Suprapubic skin (tissue), 4 donors: ENCODE measurements at regions not wholly inside any gene's neighbourhood (a gene's known extent, or its start where the extent isn't known, plus 50 kb on each side); places are given as distances from the start of the nearest gene placed in this dataset.

Experiments
- CTCF ChIP-seq, 2 donors: fragments of 200-600 bp in 1 of 2; fragments of 450-650 bp in 1 of 2; sonication (generic) in 1 of 2; IDR thresholded peaks; one replicate each; pipeline ENCODE4 v1.5.1; 2016 to 2019; ENCODE audit warnings: antibody characterized with exemption in 2 of 2, mild to moderate bottlenecking in 1 of 2, moderate library complexity in 1 of 2
- EP300 ChIP-seq: sonication (generic); formaldehyde crosslinking; IDR thresholded peaks from one replicate; pipeline ENCODE4 v1.6.1; 2017; ENCODE audit warnings: antibody characterized with exemption
- POLR2A ChIP-seq, 2 donors: fragments of 450-650 bp; IDR thresholded peaks; one replicate each; pipeline ENCODE4 v1.6.1; 2017; ENCODE audit warnings: antibody characterized with exemption in 2 of 2, mild to moderate bottlenecking in 2 of 2, moderate library complexity in 2 of 2
- POLR2AphosphoS5 ChIP-seq, 3 donors: sonication (generic); formaldehyde crosslinking; IDR thresholded peaks; one replicate each; pipeline ENCODE4 v1.6.1; 2017; ENCODE audit warnings: antibody characterized with exemption in 3 of 3

GRCh38 chr3:137099364-137100219, 141.8 kb downstream of the IL20RB start:
- no peak for TF ChIP-seq EP300
- TF ChIP-seq POLR2AphosphoS5 (IDR thresholded peaks at IDR 0.05): no peak
- TF ChIP-seq CTCF (IDR thresholded peaks at IDR 0.05): no peak
- TF ChIP-seq POLR2A (IDR thresholded peaks at IDR 0.05): no peak
